ENCODE measurements at regions not wholly inside any gene's neighbourhood (a gene's known extent, or its start where the extent isn't known, plus 50 kb on each side); places are given as distances from the start of the nearest gene placed in this dataset.

GRCh38 chr2:181770150-181770549 is 89.8 kb upstream of the NEUROD1 start:
- no peak overlapping the region for H3K4me2 ChIP-seq (ENCODE audit: insufficient read depth, low read length)
- peak; percentile 70 for DNase-seq (ENCODE audit: low read depth, low spot score)
- BruUV-seq (replicated peaks) = no TSS peak
- H4K20me1 ChIP-seq (replicated peaks; ENCODE audit: control insufficient read depth, extremely low read depth, insufficient read depth, low read length) = no peaks in the 10 kb centered on the region
- H3K79me2 ChIP-seq (ENCODE audit: control insufficient read depth, insufficient read depth, low read length) = no peaks in the 10 kb centered on the region
- no peak overlapping the region for H3K4me3 ChIP-seq (replicated peaks in 1 of 3; ENCODE audit: insufficient read depth in 1 of 3, low read depth in 1 of 3, low read length in 3 of 3)
- no peak for FAIRE-seq
- no peaks in the 10 kb centered on the region for H3K36me3 ChIP-seq (ENCODE audit: control insufficient read depth in 2 of 2, extremely low read depth in 1 of 2, insufficient read depth in 2 of 2, low read length in 2 of 2)
- ChIA-PET POLR2A (no interaction called here), CTCF (no interaction called here)
- intact Hi-C loops (cut with micrococcal nuclease) = no loop called here
- no peak overlapping the region for H3K9ac ChIP-seq (replicated peaks; ENCODE audit: extremely low read depth, insufficient read depth, low read length)
- H3K27me3 ChIP-seq (ENCODE audit: control insufficient read depth in 2 of 2, insufficient read depth in 2 of 2, low read length in 2 of 2) = no peaks in the 10 kb centered on the region
- H3K27ac ChIP-seq (ENCODE audit: insufficient read depth, low read depth, low read length) = no peak overlapping the region
- dilution Hi-C loops (cut with MboI; ENCODE audit: extremely low pct_ligation_motif_present, low sequenced_read_pairs) = loop anchor here (25.0 kb wide), 1 partner anchor 142 kb away; no protein-coding TSS in a partner anchor
- H2AFZ ChIP-seq (ENCODE audit: low read depth, low read length) = no peak overlapping the region
- H3K9me1 ChIP-seq (replicated peaks; ENCODE audit: control insufficient read depth, extremely low read depth, insufficient read depth, low read length) = no peaks in the 10 kb centered on the region
- no peaks in the 10 kb centered on the region for H3K9me3 ChIP-seq (replicated peaks; ENCODE audit: control insufficient read depth, insufficient read depth, low read length)
- TF ChIP-seq GATA2 (IDR thresholded peaks at IDR 0.05; ENCODE audit: insufficient read depth, insufficient read length, low read depth, low read length) = no peak
- TF ChIP-seq POLR2A (IDR thresholded peaks at IDR 0.05; ENCODE audit: low read depth, low read length) = no peak
- TF ChIP-seq EZH2 (IDR thresholded peaks at IDR 0.05; ENCODE audit: borderline replicate concordance, low read depth, low read length, severe bottlenecking) = no peak
- TF ChIP-seq FOS (IDR thresholded peaks at IDR 0.05; ENCODE audit: borderline replicate concordance, insufficient read depth, low read length) = no peak
- TF ChIP-seq MYC (IDR thresholded peaks at IDR 0.05; ENCODE audit: low read depth, low read length) = no peak
- no peak for TF ChIP-seq JUN (IDR thresholded peaks at IDR 0.05; ENCODE audit: borderline replicate concordance, insufficient read depth, insufficient read length, low read depth)
- no peak for TF ChIP-seq CTCF (IDR thresholded peaks at IDR 0.05; ENCODE audit: extremely low read depth in 1 of 2, insufficient read depth in 1 of 2, low read depth in 1 of 2, low read length in 2 of 2)
- TF ChIP-seq POLR2AphosphoS5 (IDR thresholded peaks at IDR 0.05; ENCODE audit: insufficient read depth, low read depth, low read length) = no peak
- TF ChIP-seq MAX (IDR thresholded peaks at IDR 0.05; ENCODE audit: insufficient read depth, insufficient read length) = no peak
- H3K4me1 ChIP-seq (ENCODE audit: control insufficient read depth, extremely low read depth, insufficient read depth, low read length) = no peaks in the 10 kb centered on the region

Data from endothelial cell of umbilical vein (primary cell).